ENCODE measurements at regions not wholly inside any gene's neighbourhood (a gene's known extent, or its start where the extent isn't known, plus 50 kb on each side); places are given as distances from the start of the nearest gene placed in this dataset.
A peak's percentile ranks its signal among the peaks of the same experiment; 100 is the strongest.

GRCh38 chr6:74091136-74091793 is 395.3 kb downstream of the CD109 start:
- DNase-seq (peak; percentile 26 to 42), FAIRE-seq (no peak)
- 43 to 55% (median 46%) methylated on average over 8 of the region's 8 CpGs for WGBS, 3 donors
- Histone ChIP-seq H3K4me3 (ENCODE audit: low read depth in 1 of 3, low read length in 3 of 3) (no peak overlapping the region), H3K9me3 (ENCODE audit: control insufficient read depth in 2 of 2, insufficient read depth in 1 of 2, low read depth in 1 of 2, low read length in 1 of 2) (no peaks in the 10 kb centered on the region), H3K4me1 (ENCODE audit: control insufficient read depth in 3 of 3, insufficient read depth in 2 of 3, low read depth in 1 of 3, low read length in 2 of 3) (no peaks in the 10 kb centered on the region), H3K36me3 (ENCODE audit: control insufficient read depth in 3 of 3, insufficient read depth in 2 of 3, low read depth in 1 of 3, low read length in 3 of 3) (no peaks in the 10 kb centered on the region), H3K27me3 (ENCODE audit: control insufficient read depth in 3 of 3, insufficient read depth in 3 of 3, low read length in 3 of 3) (no peaks in the 10 kb centered on the region), H3K27ac (ENCODE audit: low read depth in 1 of 3, low read length in 2 of 3) (no peak overlapping the region)

GRCh38 chr6:74087899-74088298 is 391.9 kb downstream of the CD109 start:
- Histone ChIP-seq H3K4me3 (ENCODE audit: low read depth in 1 of 3, low read length in 3 of 3) (no peak overlapping the region), H3K4me1 (ENCODE audit: control insufficient read depth in 3 of 3, insufficient read depth in 2 of 3, low read depth in 1 of 3, low read length in 2 of 3) (no peaks in the 10 kb centered on the region), H3K27ac (ENCODE audit: low read depth in 1 of 3, low read length in 2 of 3) (no peak overlapping the region), H3K27me3 (ENCODE audit: control insufficient read depth in 3 of 3, insufficient read depth in 3 of 3, low read length in 3 of 3) (no peaks in the 10 kb centered on the region), H3K9me3 (ENCODE audit: control insufficient read depth in 2 of 2, insufficient read depth in 1 of 2, low read depth in 1 of 2, low read length in 1 of 2) (peaks cover 0 to 3% of the 10 kb centered on the region in 2 donors), H3K36me3 (ENCODE audit: control insufficient read depth in 3 of 3, insufficient read depth in 2 of 3, low read depth in 1 of 3, low read length in 3 of 3) (no peaks in the 10 kb centered on the region)
- FAIRE-seq (no peak), DNase-seq (peak in 1 of 2 donors; percentile 8)
- 50 to 61% (median 61%) methylated on average over 2 of the region's 2 CpGs for WGBS, 3 donors

DNA sequence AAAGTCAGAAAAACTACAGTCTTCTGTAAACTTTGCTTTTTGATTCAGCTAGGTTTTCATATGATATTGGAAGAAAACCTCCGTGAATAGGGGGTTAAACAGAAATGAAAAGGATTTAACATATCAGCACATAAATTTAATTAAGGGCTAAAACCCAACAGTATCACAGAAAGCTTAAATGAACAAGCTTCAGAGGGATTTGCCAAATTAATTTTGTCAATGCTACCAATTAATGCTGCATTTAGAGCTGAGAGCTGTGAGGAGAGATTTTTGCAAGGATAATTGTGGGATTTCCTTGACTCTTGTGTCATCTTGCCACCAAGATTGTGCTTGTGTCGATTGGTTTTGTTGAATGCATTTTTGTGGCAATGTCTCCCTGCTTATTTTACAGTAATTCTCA is 379.9 kb downstream of the CD109 start:
- no peaks in the 10 kb centered on the region for H3K27me3 ChIP-seq (ENCODE audit: control insufficient read depth in 3 of 3, insufficient read depth in 3 of 3, low read length in 3 of 3)
- WGBS, 3 donors: 68 to 73% (median 71%) methylated on average over 2 of the region's 2 CpGs
- H3K4me1 ChIP-seq (ENCODE audit: control insufficient read depth in 3 of 3, insufficient read depth in 2 of 3, low read depth in 1 of 3, low read length in 2 of 3): peaks cover 0 to 9% (median 0%) of the 10 kb centered on the region in 3 donors
- no peaks in the 10 kb centered on the region for H3K9me3 ChIP-seq (ENCODE audit: control insufficient read depth in 2 of 2, insufficient read depth in 1 of 2, low read depth in 1 of 2, low read length in 1 of 2)
- DNase-seq (no peak), FAIRE-seq (no peak)
- no peak overlapping the region for H3K27ac ChIP-seq (ENCODE audit: low read depth in 1 of 3, low read length in 2 of 3)
- no peak overlapping the region for H3K4me3 ChIP-seq (ENCODE audit: low read depth in 1 of 3, low read length in 3 of 3)
- no peaks in the 10 kb centered on the region for H3K36me3 ChIP-seq (ENCODE audit: control insufficient read depth in 3 of 3, insufficient read depth in 2 of 3, low read depth in 1 of 3, low read length in 3 of 3)

DNA sequence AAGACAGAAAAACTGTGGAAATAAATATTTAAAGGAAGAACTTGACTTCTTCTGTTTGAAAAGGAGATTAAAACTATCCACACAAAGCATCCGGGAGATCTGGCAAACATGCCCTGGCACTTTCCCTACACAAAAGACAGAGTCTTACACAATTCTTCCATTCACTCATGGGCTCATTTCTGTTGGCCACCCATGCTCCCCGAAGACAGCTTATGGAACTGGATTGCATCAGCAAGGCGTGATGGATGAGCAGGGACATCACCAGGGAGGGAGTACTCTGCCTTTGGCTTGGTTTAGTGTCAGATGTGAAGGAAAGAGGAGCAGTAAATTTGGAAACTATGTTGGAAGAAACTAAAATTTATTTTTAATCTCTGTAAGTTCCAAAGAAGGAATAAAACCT is 379.3 kb downstream of the CD109 start:
- no peaks in the 10 kb centered on the region for H3K27me3 ChIP-seq (ENCODE audit: control insufficient read depth in 3 of 3, insufficient read depth in 3 of 3, low read length in 3 of 3)
- peaks cover 0 to 9% (median 0%) of the 10 kb centered on the region in 3 donors for H3K4me1 ChIP-seq (ENCODE audit: control insufficient read depth in 3 of 3, insufficient read depth in 2 of 3, low read depth in 1 of 3, low read length in 2 of 3)
- FAIRE-seq: no peak
- 62 to 67% (median 65%) methylated on average over 3 of the region's 3 CpGs for WGBS, 3 donors
- H3K4me3 ChIP-seq (ENCODE audit: low read depth in 1 of 3, low read length in 3 of 3): no peak overlapping the region
- no peaks in the 10 kb centered on the region for H3K36me3 ChIP-seq (ENCODE audit: control insufficient read depth in 3 of 3, insufficient read depth in 2 of 3, low read depth in 1 of 3, low read length in 3 of 3)
- no peak for DNase-seq
- H3K9me3 ChIP-seq (ENCODE audit: control insufficient read depth in 2 of 2, insufficient read depth in 1 of 2, low read depth in 1 of 2, low read length in 1 of 2): no peaks in the 10 kb centered on the region
- H3K27ac ChIP-seq (ENCODE audit: low read depth in 1 of 3, low read length in 2 of 3): no peak overlapping the region

DNA sequence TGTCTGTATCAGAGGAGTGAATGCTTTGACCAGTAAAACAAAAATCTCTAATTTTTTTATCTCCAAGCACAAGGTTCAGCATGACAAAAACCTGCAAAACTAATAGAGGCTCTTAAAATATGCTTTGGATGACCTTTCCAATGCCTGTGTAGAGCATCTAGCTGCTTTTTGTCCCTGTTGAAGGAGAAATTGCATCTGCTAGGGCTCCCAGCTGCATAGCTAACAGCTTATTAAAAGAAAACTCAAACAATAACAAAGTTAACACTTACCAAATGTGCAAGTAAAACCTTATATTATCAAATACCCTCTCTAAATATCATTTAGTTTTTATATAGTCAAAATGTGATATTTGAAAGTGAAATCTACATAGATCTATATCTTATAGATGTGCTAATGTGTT is 378.6 kb downstream of the CD109 start:
- no peak for FAIRE-seq
- H3K9me3 ChIP-seq (ENCODE audit: control insufficient read depth in 2 of 2, insufficient read depth in 1 of 2, low read depth in 1 of 2, low read length in 1 of 2): no peaks in the 10 kb centered on the region

GRCh38 chr6:74073999-74074398 is 378.0 kb downstream of the CD109 start:
- peaks cover 0 to under 1% (median 0%) of the 10 kb centered on the region in 3 donors for H3K27me3 ChIP-seq (ENCODE audit: control insufficient read depth in 3 of 3, insufficient read depth in 3 of 3, low read length in 3 of 3)
- H3K27ac ChIP-seq (ENCODE audit: low read depth in 1 of 3, low read length in 2 of 3): no peak overlapping the region
- H3K4me3 ChIP-seq (ENCODE audit: low read depth in 1 of 3, low read length in 3 of 3): no peak overlapping the region
- H3K9me3 ChIP-seq (ENCODE audit: control insufficient read depth in 2 of 2, insufficient read depth in 1 of 2, low read depth in 1 of 2, low read length in 1 of 2): no peaks in the 10 kb centered on the region
- WGBS, 3 donors: 65 to 76% (median 69%) methylated on average over 3 of the region's 3 CpGs
- DNase-seq (no peak), FAIRE-seq (no peak)
- H3K36me3 ChIP-seq (ENCODE audit: control insufficient read depth in 3 of 3, insufficient read depth in 2 of 3, low read depth in 1 of 3, low read length in 3 of 3): no peaks in the 10 kb centered on the region
- H3K4me1 ChIP-seq (ENCODE audit: control insufficient read depth in 3 of 3, insufficient read depth in 2 of 3, low read depth in 1 of 3, low read length in 2 of 3): peaks cover 0 to 9% (median 0%) of the 10 kb centered on the region in 3 donors

More for the DNA sequence above, 378.6 kb downstream of the CD109 start:
- H3K4me1 ChIP-seq (ENCODE audit: control insufficient read depth in 3 of 3, insufficient read depth in 2 of 3, low read depth in 1 of 3, low read length in 2 of 3): peaks cover 0 to 9% (median 0%) of the 10 kb centered on the region in 3 donors
- no peaks in the 10 kb centered on the region for H3K27me3 ChIP-seq (ENCODE audit: control insufficient read depth in 3 of 3, insufficient read depth in 3 of 3, low read length in 3 of 3)
- H3K4me3 ChIP-seq (ENCODE audit: low read depth in 1 of 3, low read length in 3 of 3): no peak overlapping the region
- DNase-seq: no peak
- H3K36me3 ChIP-seq (ENCODE audit: control insufficient read depth in 3 of 3, insufficient read depth in 2 of 3, low read depth in 1 of 3, low read length in 3 of 3): no peaks in the 10 kb centered on the region
- no peak overlapping the region for H3K27ac ChIP-seq (ENCODE audit: low read depth in 1 of 3, low read length in 2 of 3)

DNA sequence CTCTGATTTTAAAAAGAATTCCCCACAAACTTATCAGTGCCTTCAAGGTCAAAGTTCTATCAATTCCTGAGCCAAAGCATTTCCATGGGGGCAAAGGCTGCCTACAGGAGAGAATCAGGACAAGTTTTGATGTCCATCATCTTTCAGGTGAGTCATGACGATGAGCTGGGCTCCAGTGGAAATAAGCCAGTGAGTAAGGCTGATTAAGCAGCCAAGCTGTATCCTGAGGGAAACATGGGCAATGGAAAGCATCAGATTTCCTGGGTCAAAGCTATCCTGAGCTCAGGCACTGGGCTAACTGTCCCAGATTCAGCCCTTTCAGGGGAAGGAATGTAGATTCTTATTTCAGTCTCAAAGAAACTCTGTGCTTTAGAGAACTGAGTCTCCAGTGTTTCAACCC is 377.4 kb downstream of the CD109 start:
- 29 to 58% (median 31%) methylated on average over 1 of the region's 1 CpG for WGBS, 3 donors
- DNase-seq (peak in 1 of 2 donors; percentile 28), FAIRE-seq (no peak)
- peak overlapping the region in 1 of 3 donors; percentile 34 for H3K27ac ChIP-seq (ENCODE audit: low read depth in 1 of 3, low read length in 2 of 3)
- no peak overlapping the region for H3K4me3 ChIP-seq (ENCODE audit: low read depth in 1 of 3, low read length in 3 of 3)
- H3K9me3 ChIP-seq (ENCODE audit: control insufficient read depth in 2 of 2, insufficient read depth in 1 of 2, low read depth in 1 of 2, low read length in 1 of 2): no peaks in the 10 kb centered on the region
- H3K4me1 ChIP-seq (ENCODE audit: control insufficient read depth in 3 of 3, insufficient read depth in 2 of 3, low read depth in 1 of 3, low read length in 2 of 3): peaks cover 0 to 9% (median 0%) of the 10 kb centered on the region in 3 donors
- peaks cover 0 to 2% (median 0%) of the 10 kb centered on the region in 3 donors for H3K27me3 ChIP-seq (ENCODE audit: control insufficient read depth in 3 of 3, insufficient read depth in 3 of 3, low read length in 3 of 3)
- no peaks in the 10 kb centered on the region for H3K36me3 ChIP-seq (ENCODE audit: control insufficient read depth in 3 of 3, insufficient read depth in 2 of 3, low read depth in 1 of 3, low read length in 3 of 3)

DNA sequence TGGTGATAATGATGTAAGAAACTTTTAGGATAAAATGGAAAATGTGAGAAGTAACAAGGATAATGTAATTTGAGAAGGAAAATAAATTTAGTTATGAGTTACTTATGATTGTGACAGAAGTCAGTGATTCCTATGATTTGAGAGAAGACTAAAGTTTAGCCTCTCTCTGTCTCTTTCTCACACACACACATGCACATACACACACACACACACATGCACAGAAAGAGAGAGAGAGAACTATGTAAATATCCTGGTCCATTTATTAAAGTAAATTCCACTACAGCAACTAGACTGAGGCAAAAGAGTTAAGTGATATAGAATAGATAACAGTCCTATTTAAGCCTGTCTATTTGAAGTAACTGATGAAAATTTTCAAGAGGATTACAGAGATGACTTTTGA is 375.2 kb downstream of the CD109 start:
- no peak for DNase-seq
- Histone ChIP-seq H3K36me3 (ENCODE audit: control insufficient read depth in 3 of 3, insufficient read depth in 2 of 3, low read depth in 1 of 3, low read length in 3 of 3) (no peaks in the 10 kb centered on the region), H3K4me3 (ENCODE audit: low read depth in 1 of 3, low read length in 3 of 3) (no peak overlapping the region), H3K27ac (ENCODE audit: low read depth in 1 of 3, low read length in 2 of 3) (no peak overlapping the region), H3K27me3 (ENCODE audit: control insufficient read depth in 3 of 3, insufficient read depth in 3 of 3, low read length in 3 of 3) (peaks cover 0 to 2% (median 0%) of the 10 kb centered on the region in 3 donors), H3K9me3 (ENCODE audit: control insufficient read depth in 2 of 2, insufficient read depth in 1 of 2, low read depth in 1 of 2, low read length in 1 of 2) (no peaks in the 10 kb centered on the region), H3K4me1 (ENCODE audit: control insufficient read depth in 3 of 3, insufficient read depth in 2 of 3, low read depth in 1 of 3, low read length in 2 of 3) (peaks cover 0 to 9% (median 0%) of the 10 kb centered on the region in 3 donors)
- no peak for FAIRE-seq

DNA sequence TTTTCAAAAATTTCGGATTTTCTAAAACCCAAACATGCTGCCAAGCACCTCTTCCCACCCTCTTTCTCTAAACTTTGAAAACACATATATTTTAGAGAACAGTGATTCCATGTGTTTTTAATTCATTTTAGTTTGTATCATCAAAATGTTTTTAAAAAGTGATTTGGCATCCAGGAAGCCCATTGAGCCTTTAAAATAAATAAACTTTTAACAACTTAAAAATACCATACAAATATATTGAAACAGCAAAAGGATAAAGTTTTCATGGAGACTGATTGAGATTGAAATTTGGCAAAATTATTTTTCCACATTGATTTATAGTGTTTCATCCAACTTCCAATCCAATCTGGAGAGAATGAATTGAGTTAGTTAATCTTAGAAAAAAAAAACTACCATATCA is 374.7 kb downstream of the CD109 start:
- no peaks in the 10 kb centered on the region for H3K36me3 ChIP-seq (ENCODE audit: control insufficient read depth in 3 of 3, insufficient read depth in 2 of 3, low read depth in 1 of 3, low read length in 3 of 3)
- peaks cover 0 to 2% (median 0%) of the 10 kb centered on the region in 3 donors for H3K27me3 ChIP-seq (ENCODE audit: control insufficient read depth in 3 of 3, insufficient read depth in 3 of 3, low read length in 3 of 3)
- H3K4me1 ChIP-seq (ENCODE audit: control insufficient read depth in 3 of 3, insufficient read depth in 2 of 3, low read depth in 1 of 3, low read length in 2 of 3): peaks cover 0 to 9% (median 0%) of the 10 kb centered on the region in 3 donors
- DNase-seq: no peak
- no peak overlapping the region for H3K4me3 ChIP-seq (ENCODE audit: low read depth in 1 of 3, low read length in 3 of 3)
- H3K27ac ChIP-seq (ENCODE audit: low read depth in 1 of 3, low read length in 2 of 3): no peak overlapping the region
- H3K9me3 ChIP-seq (ENCODE audit: control insufficient read depth in 2 of 2, insufficient read depth in 1 of 2, low read depth in 1 of 2, low read length in 1 of 2): no peaks in the 10 kb centered on the region
- no peak for FAIRE-seq
- 36 to 67% (median 47%) methylated on average over 1 of the region's 1 CpG for WGBS, 3 donors

Data from small intestine (tissue), 7 donors.